H4 (cell line): ENCODE measurements at regions not wholly inside any gene's neighbourhood (a gene's known extent, or its start where the extent isn't known, plus 50 kb on each side); places are given as distances from the start of the nearest gene placed in this dataset.
A peak's percentile ranks its signal among the peaks of the same experiment; 100 is the strongest.
"Not testable (repeated sequence)": the region's sequence is repeated elsewhere in the genome, so short reads cannot be mapped to it uniquely, and the experiment has no call there.

Experiments used
- DNase-seq: peaks from one replicate; pipeline ENCODE4 v3.0.0-alpha.2; 2015; ENCODE audit warnings: low spot score

- peak; percentile 22 for DNase-seq
Measured at GRCh38 chr1:186775881-186776560, 52.7 kb upstream of the PLA2G4A start.

- DNase-seq = no peak
Measured at GRCh38 chr1:186775036-186775435, 53.7 kb upstream of the PLA2G4A start.

- no peak for DNase-seq
Measured at GRCh38 chr1:186772228-186772627, 56.5 kb upstream of the PLA2G4A start.

GRCh38 chr1:186770421-186770820 is 58.3 kb upstream of the PLA2G4A start:
- no peak for DNase-seq

- no peak for DNase-seq
Measured at GRCh38 chr1:186768906-186769305, 59.8 kb upstream of the PLA2G4A start.

GRCh38 chr1:186765446-186765845 is 63.3 kb upstream of the PLA2G4A start:
- no peak for DNase-seq

- no peak for DNase-seq
Measured at GRCh38 chr1:186763107-186763506, 65.6 kb upstream of the PLA2G4A start.

- no peak for DNase-seq
Measured at GRCh38 chr1:186762653-186763052, 66.1 kb upstream of the PLA2G4A start.

GRCh38 chr1:186761358-186761757 is 67.4 kb upstream of the PLA2G4A start:
- no peak for DNase-seq

GRCh38 chr1:186760446-186760845 is 68.3 kb upstream of the PLA2G4A start:
- DNase-seq = no peak

GRCh38 chr1:186758896-186759606 is 69.7 kb upstream of the PLA2G4A start:
- DNase-seq = not testable (repeated sequence)

GRCh38 chr1:186757851-186758250 is 70.9 kb upstream of the PLA2G4A start:
- no peak for DNase-seq

- DNase-seq = peak; percentile 21
Measured at GRCh38 chr1:186754542-186755145, 74.1 kb upstream of the PLA2G4A start.

- DNase-seq = no peak
Measured at GRCh38 chr1:186753241-186753640, 73.0 kb upstream of the PTGS2 start.

- no peak for DNase-seq
Measured at GRCh38 chr1:186750257-186750656, 70.0 kb upstream of the PTGS2 start.

- no peak for DNase-seq
Measured at GRCh38 chr1:186749820-186750219, 69.6 kb upstream of the PTGS2 start.

- DNase-seq = no peak
Measured at GRCh38 chr1:186747661-186748060, 67.4 kb upstream of the PTGS2 start.

GRCh38 chr1:186745531-186746146 is 65.4 kb upstream of the PTGS2 start:
- DNase-seq = no peak

GRCh38 chr1:186741640-186742039 is 61.4 kb upstream of the PTGS2 start:
- no peak for DNase-seq

- no peak for DNase-seq
Measured at GRCh38 chr1:186740324-186740723, 60.1 kb upstream of the PTGS2 start.

GRCh38 chr1:186739515-186739914 is 59.3 kb upstream of the PTGS2 start:
- no peak for DNase-seq

- DNase-seq = no peak
Measured at GRCh38 chr1:186738926-186739325, 58.7 kb upstream of the PTGS2 start.
